K562 (cell line): ENCODE measurements at regions not wholly inside any gene's neighbourhood (a gene's known extent, or its start where the extent isn't known, plus 50 kb on each side); places are given as distances from the start of the nearest gene placed in this dataset.

Experiments used
- DDX20 ChIP-seq: fragments of 450-650 bp; IDR thresholded peaks from 2 replicates; pipeline ENCODE4 v1.6.1; 2016; ENCODE audit warnings: missing genetic modification characterization, low read depth, mild to moderate bottlenecking, missing compliant biosample characterization, moderate library complexity
- DIDO1 ChIP-seq: fragments of 450-650 bp; IDR thresholded peaks from 2 replicates; pipeline ENCODE4 v1.6.1; 2016; ENCODE audit warnings: low read depth, missing biosample characterization, missing genetic modification characterization
- GABPB2 ChIP-seq: fragments of 250-450 bp; sonication (Bioruptor Pico); conservative IDR thresholded peaks from 2 replicates; pipeline ENCODE4 v1.5.1; 2021; ENCODE audit warnings: mild to moderate bottlenecking
- MTF1 ChIP-seq: fragments of 250-450 bp; sonication (Bioruptor Pico); IDR thresholded peaks from 2 replicates; pipeline ENCODE4 v1.9.0; 2021; ENCODE audit warnings: moderate library complexity, mild to moderate bottlenecking, inconsistent platforms, borderline replicate concordance
- RBM15 ChIP-seq: fragments of 200-400 bp; formaldehyde crosslinking; IDR thresholded peaks from 2 replicates; pipeline ENCODE4 v1.6.1; 2018; ENCODE audit warnings: mild to moderate bottlenecking, low read length, moderate library complexity; ENCODE audit not compliant: insufficient read depth
- RNF2 ChIP-seq: sonication (generic); IDR thresholded peaks from 2 replicates; pipeline ENCODE4 v1.6.1; 2016
- SMARCC2 ChIP-seq: fragments of 450-650 bp; IDR thresholded peaks from 2 replicates; pipeline ENCODE4 v1.6.1; 2017; ENCODE audit warnings: antibody characterized with exemption, moderate library complexity, mild to moderate bottlenecking, low read depth
- SP2 ChIP-seq: IDR thresholded peaks from 2 replicates; pipeline ENCODE4 v1.6.1; 2011; ENCODE audit warnings: mild to moderate bottlenecking, low read depth, low read length, moderate library complexity; ENCODE audit not compliant: poor library complexity, severe bottlenecking; ENCODE audit errors: extremely low read depth
- ZNF717 ChIP-seq: fragments of 250-450 bp; sonication (Bioruptor Pico); IDR thresholded peaks from 2 replicates; pipeline ENCODE4 v1.5.0; 2021
- ZNF764 ChIP-seq: fragments of 250-450 bp; sonication (Bioruptor Pico); IDR thresholded peaks from 2 replicates; pipeline ENCODE4 v1.4.0; 2020; ENCODE audit warnings: low read depth, mild to moderate bottlenecking, moderate library complexity
- TF ChIP-seq, protein P1 (sequence below): fragments of 450-650 bp; IDR thresholded peaks from 2 replicates; pipeline ENCODE4 v1.6.1; 2016; ENCODE audit warnings: mild to moderate bottlenecking, moderate library complexity
- TF ChIP-seq, protein P2 (sequence below): fragments of 250-450 bp; sonication (Bioruptor Pico); IDR thresholded peaks from 2 replicates; pipeline ENCODE4 v1.6.1; 2021; ENCODE audit warnings: mild to moderate bottlenecking
- TF ChIP-seq, protein P3 (sequence below): IDR thresholded peaks from 2 replicates; pipeline ENCODE4 v1.6.1; 2011; ENCODE audit warnings: borderline replicate concordance, low read depth, mild to moderate bottlenecking, moderate library complexity, low read length; ENCODE audit not compliant: insufficient read depth, poor library complexity, severe bottlenecking

DNA sequence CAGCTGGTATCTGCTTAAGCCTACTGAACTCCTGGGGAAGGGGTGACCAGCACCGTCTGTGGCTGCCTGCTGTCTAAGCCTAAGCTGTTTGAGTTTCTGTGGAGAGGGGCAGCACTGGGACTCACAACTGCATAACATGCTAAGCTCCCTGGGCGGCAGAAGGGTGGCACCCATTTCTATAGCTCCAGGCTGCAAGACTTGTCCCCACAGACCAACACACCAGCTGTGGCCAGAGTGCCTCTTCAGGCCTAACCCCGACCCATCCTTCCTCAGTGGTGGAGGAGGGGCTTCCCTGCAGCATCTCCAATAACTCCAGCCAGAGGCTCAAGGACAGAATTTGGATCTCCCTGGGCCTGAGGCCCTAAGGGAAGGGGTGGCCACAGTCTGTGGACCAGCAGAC is 464.1 kb downstream of the SEMA3D start (continued):
- TF ChIP-seq, protein P1, sequence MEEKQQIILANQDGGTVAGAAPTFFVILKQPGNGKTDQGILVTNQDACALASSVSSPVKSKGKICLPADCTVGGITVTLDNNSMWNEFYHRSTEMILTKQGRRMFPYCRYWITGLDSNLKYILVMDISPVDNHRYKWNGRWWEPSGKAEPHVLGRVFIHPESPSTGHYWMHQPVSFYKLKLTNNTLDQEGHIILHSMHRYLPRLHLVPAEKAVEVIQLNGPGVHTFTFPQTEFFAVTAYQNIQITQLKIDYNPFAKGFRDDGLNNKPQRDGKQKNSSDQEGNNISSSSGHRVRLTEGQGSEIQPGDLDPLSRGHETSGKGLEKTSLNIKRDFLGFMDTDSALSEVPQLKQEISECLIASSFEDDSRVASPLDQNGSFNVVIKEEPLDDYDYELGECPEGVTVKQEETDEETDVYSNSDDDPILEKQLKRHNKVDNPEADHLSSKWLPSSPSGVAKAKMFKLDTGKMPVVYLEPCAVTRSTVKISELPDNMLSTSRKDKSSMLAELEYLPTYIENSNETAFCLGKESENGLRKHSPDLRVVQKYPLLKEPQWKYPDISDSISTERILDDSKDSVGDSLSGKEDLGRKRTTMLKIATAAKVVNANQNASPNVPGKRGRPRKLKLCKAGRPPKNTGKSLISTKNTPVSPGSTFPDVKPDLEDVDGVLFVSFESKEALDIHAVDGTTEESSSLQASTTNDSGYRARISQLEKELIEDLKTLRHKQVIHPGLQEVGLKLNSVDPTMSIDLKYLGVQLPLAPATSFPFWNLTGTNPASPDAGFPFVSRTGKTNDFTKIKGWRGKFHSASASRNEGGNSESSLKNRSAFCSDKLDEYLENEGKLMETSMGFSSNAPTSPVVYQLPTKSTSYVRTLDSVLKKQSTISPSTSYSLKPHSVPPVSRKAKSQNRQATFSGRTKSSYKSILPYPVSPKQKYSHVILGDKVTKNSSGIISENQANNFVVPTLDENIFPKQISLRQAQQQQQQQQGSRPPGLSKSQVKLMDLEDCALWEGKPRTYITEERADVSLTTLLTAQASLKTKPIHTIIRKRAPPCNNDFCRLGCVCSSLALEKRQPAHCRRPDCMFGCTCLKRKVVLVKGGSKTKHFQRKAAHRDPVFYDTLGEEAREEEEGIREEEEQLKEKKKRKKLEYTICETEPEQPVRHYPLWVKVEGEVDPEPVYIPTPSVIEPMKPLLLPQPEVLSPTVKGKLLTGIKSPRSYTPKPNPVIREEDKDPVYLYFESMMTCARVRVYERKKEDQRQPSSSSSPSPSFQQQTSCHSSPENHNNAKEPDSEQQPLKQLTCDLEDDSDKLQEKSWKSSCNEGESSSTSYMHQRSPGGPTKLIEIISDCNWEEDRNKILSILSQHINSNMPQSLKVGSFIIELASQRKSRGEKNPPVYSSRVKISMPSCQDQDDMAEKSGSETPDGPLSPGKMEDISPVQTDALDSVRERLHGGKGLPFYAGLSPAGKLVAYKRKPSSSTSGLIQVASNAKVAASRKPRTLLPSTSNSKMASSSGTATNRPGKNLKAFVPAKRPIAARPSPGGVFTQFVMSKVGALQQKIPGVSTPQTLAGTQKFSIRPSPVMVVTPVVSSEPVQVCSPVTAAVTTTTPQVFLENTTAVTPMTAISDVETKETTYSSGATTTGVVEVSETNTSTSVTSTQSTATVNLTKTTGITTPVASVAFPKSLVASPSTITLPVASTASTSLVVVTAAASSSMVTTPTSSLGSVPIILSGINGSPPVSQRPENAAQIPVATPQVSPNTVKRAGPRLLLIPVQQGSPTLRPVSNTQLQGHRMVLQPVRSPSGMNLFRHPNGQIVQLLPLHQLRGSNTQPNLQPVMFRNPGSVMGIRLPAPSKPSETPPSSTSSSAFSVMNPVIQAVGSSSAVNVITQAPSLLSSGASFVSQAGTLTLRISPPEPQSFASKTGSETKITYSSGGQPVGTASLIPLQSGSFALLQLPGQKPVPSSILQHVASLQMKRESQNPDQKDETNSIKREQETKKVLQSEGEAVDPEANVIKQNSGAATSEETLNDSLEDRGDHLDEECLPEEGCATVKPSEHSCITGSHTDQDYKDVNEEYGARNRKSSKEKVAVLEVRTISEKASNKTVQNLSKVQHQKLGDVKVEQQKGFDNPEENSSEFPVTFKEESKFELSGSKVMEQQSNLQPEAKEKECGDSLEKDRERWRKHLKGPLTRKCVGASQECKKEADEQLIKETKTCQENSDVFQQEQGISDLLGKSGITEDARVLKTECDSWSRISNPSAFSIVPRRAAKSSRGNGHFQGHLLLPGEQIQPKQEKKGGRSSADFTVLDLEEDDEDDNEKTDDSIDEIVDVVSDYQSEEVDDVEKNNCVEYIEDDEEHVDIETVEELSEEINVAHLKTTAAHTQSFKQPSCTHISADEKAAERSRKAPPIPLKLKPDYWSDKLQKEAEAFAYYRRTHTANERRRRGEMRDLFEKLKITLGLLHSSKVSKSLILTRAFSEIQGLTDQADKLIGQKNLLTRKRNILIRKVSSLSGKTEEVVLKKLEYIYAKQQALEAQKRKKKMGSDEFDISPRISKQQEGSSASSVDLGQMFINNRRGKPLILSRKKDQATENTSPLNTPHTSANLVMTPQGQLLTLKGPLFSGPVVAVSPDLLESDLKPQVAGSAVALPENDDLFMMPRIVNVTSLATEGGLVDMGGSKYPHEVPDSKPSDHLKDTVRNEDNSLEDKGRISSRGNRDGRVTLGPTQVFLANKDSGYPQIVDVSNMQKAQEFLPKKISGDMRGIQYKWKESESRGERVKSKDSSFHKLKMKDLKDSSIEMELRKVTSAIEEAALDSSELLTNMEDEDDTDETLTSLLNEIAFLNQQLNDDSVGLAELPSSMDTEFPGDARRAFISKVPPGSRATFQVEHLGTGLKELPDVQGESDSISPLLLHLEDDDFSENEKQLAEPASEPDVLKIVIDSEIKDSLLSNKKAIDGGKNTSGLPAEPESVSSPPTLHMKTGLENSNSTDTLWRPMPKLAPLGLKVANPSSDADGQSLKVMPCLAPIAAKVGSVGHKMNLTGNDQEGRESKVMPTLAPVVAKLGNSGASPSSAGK: no peak
- TF ChIP-seq GABPB2 (no peak), ZNF764 (no peak), SP2 (no peak), RNF2 (no peak), RBM15 (no peak), SMARCC2 (no peak), DDX20 (tag) (no peak), ZNF717 (CRISPR knock-in tag) (no peak), DIDO1 (tag) (no peak), MTF1 (CRISPR knock-in tag) (no peak)
- TF ChIP-seq, protein P2, sequence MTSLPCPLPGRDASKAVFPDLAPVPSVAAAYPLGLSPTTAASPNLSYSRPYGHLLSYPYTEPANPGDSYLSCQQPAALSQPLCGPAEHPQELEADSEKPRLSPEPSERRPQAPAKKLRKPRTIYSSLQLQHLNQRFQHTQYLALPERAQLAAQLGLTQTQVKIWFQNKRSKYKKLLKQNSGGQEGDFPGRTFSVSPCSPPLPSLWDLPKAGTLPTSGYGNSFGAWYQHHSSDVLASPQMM (CRISPR knock-in tag): no peak
- TF ChIP-seq, protein P3, sequence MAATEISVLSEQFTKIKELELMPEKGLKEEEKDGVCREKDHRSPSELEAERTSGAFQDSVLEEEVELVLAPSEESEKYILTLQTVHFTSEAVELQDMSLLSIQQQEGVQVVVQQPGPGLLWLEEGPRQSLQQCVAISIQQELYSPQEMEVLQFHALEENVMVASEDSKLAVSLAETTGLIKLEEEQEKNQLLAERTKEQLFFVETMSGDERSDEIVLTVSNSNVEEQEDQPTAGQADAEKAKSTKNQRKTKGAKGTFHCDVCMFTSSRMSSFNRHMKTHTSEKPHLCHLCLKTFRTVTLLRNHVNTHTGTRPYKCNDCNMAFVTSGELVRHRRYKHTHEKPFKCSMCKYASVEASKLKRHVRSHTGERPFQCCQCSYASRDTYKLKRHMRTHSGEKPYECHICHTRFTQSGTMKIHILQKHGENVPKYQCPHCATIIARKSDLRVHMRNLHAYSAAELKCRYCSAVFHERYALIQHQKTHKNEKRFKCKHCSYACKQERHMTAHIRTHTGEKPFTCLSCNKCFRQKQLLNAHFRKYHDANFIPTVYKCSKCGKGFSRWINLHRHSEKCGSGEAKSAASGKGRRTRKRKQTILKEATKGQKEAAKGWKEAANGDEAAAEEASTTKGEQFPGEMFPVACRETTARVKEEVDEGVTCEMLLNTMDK: no peak
